Trophoblast cell (in vitro differentiated cells and primary cell): ENCODE measurements at regions not wholly inside any gene's neighbourhood (a gene's known extent, or its start where the extent isn't known, plus 50 kb on each side); places are given as distances from the start of the nearest gene placed in this dataset.
A peak's percentile ranks its signal among the peaks of the same experiment; 100 is the strongest.
"Not testable (repeated sequence)": the region's sequence is repeated elsewhere in the genome, so short reads cannot be mapped to it uniquely, and the experiment has no call there.

Experiments used
- DNase-seq, 2 donors: peaks; one replicate each; pipeline ENCODE4 v3.0.0-alpha.2; 2016
- H2AFZ ChIP-seq: 2 replicates; pipeline ENCODE4 v1.6.1; 2013; ENCODE audit warnings: low read length, moderate library complexity, mild to moderate bottlenecking; ENCODE audit not compliant: insufficient read depth, poor library complexity
- H2AK5ac ChIP-seq: 2 replicates; pipeline ENCODE4 v1.6.1; 2013; ENCODE audit warnings: mild to moderate bottlenecking, low read length
- H2BK120ac ChIP-seq: 2 replicates; pipeline ENCODE4 v1.6.1; 2013; ENCODE audit warnings: low read length, mild to moderate bottlenecking, moderate library complexity; ENCODE audit not compliant: insufficient read depth, poor library complexity
- H2BK12ac ChIP-seq: 2 replicates; pipeline ENCODE4 v1.6.1; 2013; ENCODE audit warnings: mild to moderate bottlenecking, low read length, moderate library complexity
- H2BK5ac ChIP-seq: 2 replicates; pipeline ENCODE4 v1.6.1; 2013; ENCODE audit warnings: low read length, low read depth, moderate library complexity, mild to moderate bottlenecking; ENCODE audit not compliant: poor library complexity
- H3K14ac ChIP-seq: 2 replicates; pipeline ENCODE4 v1.6.1; 2013; ENCODE audit warnings: mild to moderate bottlenecking, low read length
- H3K18ac ChIP-seq: 2 replicates; pipeline ENCODE4 v1.6.1; 2013; ENCODE audit warnings: mild to moderate bottlenecking, low read length
- H3K23ac ChIP-seq: 2 replicates; pipeline ENCODE4 v1.6.1; 2013; ENCODE audit warnings: low read length
- H3K27ac ChIP-seq: 2 replicates; pipeline ENCODE4 v1.5.1; 2013; ENCODE audit warnings: low read depth, mild to moderate bottlenecking, inconsistent platforms, low read length, moderate library complexity
- H3K27me3 ChIP-seq: 2 replicates; pipeline ENCODE4 v1.6.1; 2013; ENCODE audit warnings: inconsistent platforms, mild to moderate bottlenecking, low read length, moderate library complexity; ENCODE audit not compliant: insufficient read depth
- H3K36me3 ChIP-seq, 2 experiments: 1 replicate in 1 of 2; 2 replicates in 1 of 2; pipeline ENCODE4 v1.6.1; 2013; ENCODE audit warnings: low read length in 2 of 2, mild to moderate bottlenecking in 2 of 2, moderate library complexity in 1 of 2; ENCODE audit not compliant: insufficient read depth in 2 of 2, control insufficient read depth in 1 of 2
- H3K4ac ChIP-seq: 2 replicates; pipeline ENCODE4 v1.6.1; 2013; ENCODE audit warnings: low read depth, mild to moderate bottlenecking, low read length, moderate library complexity
- H3K4me1 ChIP-seq, 2 experiments: 1 replicate in 1 of 2; 2 replicates in 1 of 2; pipeline ENCODE4 v1.6.1; 2013; ENCODE audit warnings: low read length in 2 of 2, mild to moderate bottlenecking in 2 of 2, moderate library complexity in 1 of 2; ENCODE audit not compliant: insufficient read depth in 2 of 2, control insufficient read depth in 1 of 2
- H3K4me2 ChIP-seq: 2 replicates; pipeline ENCODE4 v1.6.1; 2013; ENCODE audit warnings: inconsistent platforms, mild to moderate bottlenecking, low read length, moderate library complexity
- H3K4me3 ChIP-seq: 2 replicates; pipeline ENCODE4 v1.5.1; 2013; ENCODE audit warnings: mild to moderate bottlenecking, low read depth, low read length, inconsistent platforms
- H3K79me1 ChIP-seq: one replicate; pipeline ENCODE4 v1.6.1; 2013; ENCODE audit warnings: low read length
- H3K79me2 ChIP-seq: 2 replicates; pipeline ENCODE4 v1.6.1; 2013; ENCODE audit warnings: low read length, mild to moderate bottlenecking; ENCODE audit not compliant: control insufficient read depth, insufficient read depth, poor library complexity
- H3K9ac ChIP-seq: 2 replicates; pipeline ENCODE4 v1.6.1; 2013; ENCODE audit warnings: mild to moderate bottlenecking, low read length
- H3K9me3 ChIP-seq: 2 replicates; pipeline ENCODE4 v1.6.1; 2013; ENCODE audit warnings: low read depth, mild to moderate bottlenecking, control low read depth, inconsistent platforms, low read length; ENCODE audit not compliant: insufficient read depth
- H4K12ac ChIP-seq: 2 replicates; pipeline ENCODE4 v1.6.1; 2013; ENCODE audit warnings: low read depth, mild to moderate bottlenecking, low read length, moderate library complexity
- H4K8ac ChIP-seq: 2 replicates; pipeline ENCODE4 v1.6.1; 2013; ENCODE audit warnings: low read depth, mild to moderate bottlenecking, low read length, moderate library complexity
- H4K91ac ChIP-seq: one replicate; pipeline ENCODE4 v1.6.1; 2013; ENCODE audit warnings: low read depth, mild to moderate bottlenecking, low read length, moderate library complexity
- WGBS: extraction: QIAGEN DNeasy Blood & Tissue Kit; methylation state at CpG from one replicate; pipeline ENCODE4 v1.1.7; 2013; ENCODE audit warnings: missing lambda C conversion rate; ENCODE audit not compliant: insufficient read length, insufficient coverage; ENCODE audit errors: extremely low coverage; 5-methylcytosine and 5-hydroxymethylcytosine counted together

DNA sequence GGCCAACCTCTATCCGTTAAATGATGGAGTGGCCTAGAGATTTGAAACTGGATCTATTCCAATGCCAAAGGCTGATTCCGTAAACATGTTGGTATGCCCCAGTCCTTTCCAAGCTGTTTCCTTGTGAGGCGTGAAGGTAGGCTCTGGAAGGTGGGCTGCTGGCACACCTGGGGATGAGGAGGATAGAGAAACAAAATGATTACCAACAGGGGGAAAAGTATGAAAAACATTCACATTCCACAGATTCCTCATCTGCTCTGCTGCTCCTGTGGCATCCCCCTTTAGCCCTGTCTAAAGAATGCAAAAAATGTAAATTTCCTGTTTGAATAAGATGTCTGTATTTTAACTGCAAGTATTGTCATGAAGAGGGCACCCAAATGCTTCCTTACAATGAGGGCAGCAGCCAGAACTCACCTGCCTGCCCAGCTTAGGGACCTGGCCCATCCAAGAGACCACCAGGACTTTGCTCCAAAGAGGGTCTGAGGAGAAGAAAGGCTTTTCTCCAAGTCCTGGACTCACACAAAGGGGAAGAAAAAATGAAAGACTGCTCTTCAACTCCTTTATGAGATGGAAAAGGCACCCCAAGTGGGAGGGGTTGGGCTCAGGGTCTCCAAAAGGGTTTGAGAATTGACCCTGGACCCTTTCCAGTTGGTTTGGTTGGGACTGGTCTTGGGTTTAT lies 132.3 kb upstream of the PELI1 start:
- Histone ChIP-seq H3K79me2 (no peaks in the 10 kb centered on the region), H3K36me3 (no peaks in the 10 kb centered on the region), H3K9me3 (no peaks in the 10 kb centered on the region), H3K18ac (no peak overlapping the region), H2AFZ (peak overlapping the region; percentile 43), H3K4me1 (peaks cover 24 to 37% of the 10 kb centered on the region in 2 experiments), H2BK5ac (peak overlapping the region; percentile 95), H3K14ac (peak overlapping the region; percentile 43), H2BK12ac (peak overlapping the region; percentile 89), H3K23ac (no peak overlapping the region), H4K91ac (peak overlapping the region; percentile 87), H3K4ac (peak overlapping the region; percentile 4), H4K8ac (peak overlapping the region; percentile 59), H3K4me2 (peak overlapping the region; percentile 20), H3K9ac (no peak overlapping the region), H3K27me3 (no peaks in the 10 kb centered on the region), H3K27ac (peak overlapping the region; percentile 78), H3K79me1 (peaks cover 36% of the 10 kb centered on the region), H3K4me3 (no peak overlapping the region), H2AK5ac (peak overlapping the region; percentile 3), H4K12ac (no peak overlapping the region), H2BK120ac (peak overlapping the region; percentile 92)
- WGBS, result no CpG with 5 or more reads among the region's 3 CpGs
- peak; percentile 34 to 81 for DNase-seq

DNA sequence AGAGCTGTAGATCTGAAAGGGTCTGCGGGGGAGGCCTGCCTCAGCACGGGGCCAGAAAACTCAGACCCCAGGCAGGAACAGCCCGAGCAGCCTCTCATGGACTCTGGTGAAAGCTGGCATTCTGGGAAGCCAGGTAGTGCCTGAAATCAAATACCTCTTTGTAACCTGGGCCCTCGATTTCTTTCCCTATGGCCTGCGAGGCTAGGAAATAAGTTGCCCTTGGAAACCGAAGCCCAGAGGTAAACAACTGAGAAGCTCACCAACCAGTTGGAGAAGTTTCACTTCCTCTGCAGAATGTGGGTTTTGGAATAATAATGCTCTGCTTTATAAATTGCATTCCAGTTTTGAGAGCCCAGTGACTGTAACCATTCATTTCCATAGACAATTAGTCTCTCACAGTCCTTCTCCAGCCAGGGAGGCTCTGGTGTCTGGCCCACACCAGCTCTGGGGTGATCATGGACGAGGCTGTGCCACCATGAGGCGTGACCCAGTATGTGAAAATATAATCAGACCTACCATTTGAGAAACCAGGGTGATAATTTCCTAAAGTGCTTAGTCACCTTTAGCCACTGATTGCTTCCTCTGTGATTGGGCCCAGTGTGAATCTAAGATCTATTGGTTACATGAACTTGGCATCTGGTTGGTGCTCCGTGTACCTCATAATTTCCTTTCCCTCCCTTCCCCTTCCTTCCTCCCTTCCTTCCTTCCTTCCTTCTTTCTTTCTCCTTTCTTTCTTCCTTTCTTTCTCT lies 133.1 kb upstream of the PELI1 start:
- no peak overlapping the region for H3K23ac ChIP-seq
- WGBS, result no CpG with 5 or more reads among the region's 9 CpGs
- no peaks in the 10 kb centered on the region for H3K9me3 ChIP-seq
- peak overlapping the region; percentile 43 for H2AFZ ChIP-seq
- H3K18ac ChIP-seq, result no peak overlapping the region
- DNase-seq, result peak; percentile 59 to 88
- H4K8ac ChIP-seq, result peak overlapping the region; percentile 59
- no peak overlapping the region for H3K4me2 ChIP-seq
- peak overlapping the region; percentile 87 for H4K91ac ChIP-seq
- peak overlapping the region; percentile 28 for H2AK5ac ChIP-seq
- H3K14ac ChIP-seq, result peak overlapping the region; percentile 39
- no peaks in the 10 kb centered on the region for H3K27me3 ChIP-seq
- H3K79me1 ChIP-seq, result peaks cover 35% of the 10 kb centered on the region
- peak overlapping the region; percentile 4 for H3K4ac ChIP-seq
- H3K27ac ChIP-seq, result peak overlapping the region; percentile 78
- H3K79me2 ChIP-seq, result no peaks in the 10 kb centered on the region
- no peak overlapping the region for H4K12ac ChIP-seq
- H2BK12ac ChIP-seq, result peak overlapping the region; percentile 84
- no peak overlapping the region for H3K4me3 ChIP-seq
- no peaks in the 10 kb centered on the region for H3K36me3 ChIP-seq
- peak overlapping the region; percentile 92 for H2BK120ac ChIP-seq
- H3K4me1 ChIP-seq, result peaks cover 24 to 35% of the 10 kb centered on the region in 2 experiments
- H3K9ac ChIP-seq, result no peak overlapping the region
- peak overlapping the region; percentile 95 for H2BK5ac ChIP-seq

DNA sequence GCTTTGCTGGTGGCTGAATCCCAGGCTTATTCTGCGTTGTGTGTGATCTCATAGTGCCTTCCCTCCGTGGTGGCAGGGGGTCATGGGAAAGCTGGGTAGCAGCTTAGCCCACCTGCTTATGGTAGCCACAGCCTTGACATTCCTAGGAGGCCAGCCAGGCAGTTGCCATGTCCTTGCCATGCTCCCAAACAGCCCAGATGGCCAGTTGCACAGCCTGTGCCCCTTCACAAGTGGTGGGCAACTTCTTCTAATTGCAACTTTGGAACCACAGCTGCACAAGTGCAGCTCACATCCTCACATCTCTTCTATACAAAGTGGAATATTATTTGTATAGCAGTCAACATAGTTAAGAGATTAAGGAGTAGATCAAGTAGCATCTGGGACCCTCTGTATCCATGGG lies 136.6 kb upstream of the PELI1 start:
- not testable (repeated sequence) for H4K12ac ChIP-seq, H2AFZ ChIP-seq, H4K8ac ChIP-seq, H3K14ac ChIP-seq, H2BK5ac ChIP-seq, H3K23ac ChIP-seq, H3K79me2 ChIP-seq, H2AK5ac ChIP-seq, H2BK12ac ChIP-seq, H3K9me3 ChIP-seq, H3K4ac ChIP-seq, H3K9ac ChIP-seq, DNase-seq, H3K36me3 ChIP-seq, H3K27me3 ChIP-seq, H3K27ac ChIP-seq, H3K4me3 ChIP-seq, H3K18ac ChIP-seq, H4K91ac ChIP-seq, H2BK120ac ChIP-seq, H3K4me2 ChIP-seq
- Histone ChIP-seq H3K4me1 (peaks cover 10 to 22% of the 10 kb centered on the region in 2 experiments), H3K79me1 (peaks cover 17% of the 10 kb centered on the region)
- no CpG with 5 or more reads among the region's 2 CpGs for WGBS

DNA sequence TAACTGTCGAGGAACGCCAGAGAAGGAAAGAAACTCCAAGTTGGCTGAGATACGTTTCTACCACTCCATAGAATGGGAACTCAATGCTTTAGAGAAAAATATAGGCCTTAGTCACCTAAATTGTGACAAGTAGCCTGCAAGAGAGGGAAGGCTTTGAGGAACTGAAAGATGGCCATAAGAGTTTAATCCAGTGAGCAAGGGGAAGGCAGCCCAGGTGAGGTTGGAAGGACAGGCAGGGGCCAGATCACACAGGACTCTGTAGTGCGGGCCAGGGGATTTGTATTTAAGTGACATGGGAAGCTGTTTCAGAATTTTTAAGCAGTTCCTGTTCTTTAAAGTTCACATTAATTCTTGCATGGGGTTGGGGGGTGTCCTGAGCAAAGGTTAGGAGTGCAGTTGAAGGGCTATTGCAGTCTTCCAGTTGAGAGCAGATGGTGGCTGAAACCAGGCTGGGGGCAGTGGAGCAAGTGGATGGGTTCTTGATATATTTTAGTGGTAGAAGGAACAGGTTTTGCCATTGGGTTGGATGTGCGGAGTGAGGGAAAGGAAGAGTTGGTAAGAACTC lies 138.9 kb upstream of the PELI1 start:
- Histone ChIP-seq H2BK5ac (no peak overlapping the region), H3K18ac (no peak overlapping the region), H3K27ac (no peak overlapping the region), H2BK12ac (peak overlapping the region; percentile 46), H3K27me3 (no peaks in the 10 kb centered on the region), H4K8ac (no peak overlapping the region), H3K36me3 (no peaks in the 10 kb centered on the region), H3K4ac (no peak overlapping the region), H3K9me3 (no peaks in the 10 kb centered on the region), H2BK120ac (peak overlapping the region; percentile 64), H3K9ac (no peak overlapping the region), H3K79me1 (peaks cover 4% of the 10 kb centered on the region), H4K12ac (no peak overlapping the region), H3K14ac (no peak overlapping the region), H3K4me3 (no peak overlapping the region), H3K4me1 (peaks cover 4 to 13% of the 10 kb centered on the region in 2 experiments), H3K79me2 (no peaks in the 10 kb centered on the region), H3K4me2 (no peak overlapping the region), H3K23ac (no peak overlapping the region), H2AK5ac (no peak overlapping the region), H4K91ac (peak overlapping the region; percentile 13), H2AFZ (no peak overlapping the region)
- no peak for DNase-seq
- WGBS, result 100% methylated on average over 1 of the region's 5 CpGs
